Stomach (tissue), 4 donors: ENCODE measurements at regions not wholly inside any gene's neighbourhood (a gene's known extent, or its start where the extent isn't known, plus 50 kb on each side); places are given as distances from the start of the nearest gene placed in this dataset.

Source experiments
- POLR2A ChIP-seq, 4 donors: fragments of 450-650 bp; IDR thresholded peaks; one replicate each; pipeline ENCODE4 v1.6.1; 2016; ENCODE audit warnings: antibody characterized with exemption in 4 of 4, control low read depth in 2 of 4, mild to moderate bottlenecking in 1 of 4, moderate library complexity in 1 of 4
- POLR2AphosphoS5 ChIP-seq, 3 donors: sonication (generic); formaldehyde crosslinking; IDR thresholded peaks; one replicate each; pipeline ENCODE4 v1.6.1; 2016; ENCODE audit warnings: antibody characterized with exemption in 3 of 3
- TF ChIP-seq, protein P1 (sequence below), 7 experiments: fragments of 450-650 bp in 4 of 7; fragments of 200-600 bp in 3 of 7; sonication (generic) in 3 of 7; IDR thresholded peaks; one replicate each; pipeline ENCODE4 v1.5.1; 2016 to 2019; ENCODE audit warnings: antibody characterized with exemption in 7 of 7, control low read depth in 2 of 7, mild to moderate bottlenecking in 1 of 7

DNA sequence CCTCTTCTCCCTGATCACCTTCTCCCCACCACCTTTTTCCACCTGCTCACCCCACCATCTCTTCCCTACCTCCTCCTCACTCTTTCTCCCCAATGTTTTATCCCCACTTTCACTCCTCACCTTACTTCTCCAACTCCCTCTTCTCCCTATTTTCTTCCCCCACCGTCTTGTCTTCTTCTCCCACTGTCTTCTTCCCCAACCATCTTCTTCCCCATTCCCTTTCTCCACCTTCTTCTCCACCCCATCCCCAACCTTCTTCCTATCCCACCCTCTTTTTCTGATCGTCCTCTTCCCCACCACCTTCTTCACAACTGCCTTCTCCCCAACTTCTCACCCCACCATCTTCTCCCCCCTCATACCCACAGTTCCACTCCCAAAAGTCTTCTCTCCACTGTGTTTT, 929.4 kb downstream of the UQCRFS1 start:
- TF ChIP-seq POLR2A (IDR thresholded peaks at IDR 0.05) (no peak), POLR2AphosphoS5 (IDR thresholded peaks at IDR 0.05) (no peak)
- TF ChIP-seq, protein P1, sequence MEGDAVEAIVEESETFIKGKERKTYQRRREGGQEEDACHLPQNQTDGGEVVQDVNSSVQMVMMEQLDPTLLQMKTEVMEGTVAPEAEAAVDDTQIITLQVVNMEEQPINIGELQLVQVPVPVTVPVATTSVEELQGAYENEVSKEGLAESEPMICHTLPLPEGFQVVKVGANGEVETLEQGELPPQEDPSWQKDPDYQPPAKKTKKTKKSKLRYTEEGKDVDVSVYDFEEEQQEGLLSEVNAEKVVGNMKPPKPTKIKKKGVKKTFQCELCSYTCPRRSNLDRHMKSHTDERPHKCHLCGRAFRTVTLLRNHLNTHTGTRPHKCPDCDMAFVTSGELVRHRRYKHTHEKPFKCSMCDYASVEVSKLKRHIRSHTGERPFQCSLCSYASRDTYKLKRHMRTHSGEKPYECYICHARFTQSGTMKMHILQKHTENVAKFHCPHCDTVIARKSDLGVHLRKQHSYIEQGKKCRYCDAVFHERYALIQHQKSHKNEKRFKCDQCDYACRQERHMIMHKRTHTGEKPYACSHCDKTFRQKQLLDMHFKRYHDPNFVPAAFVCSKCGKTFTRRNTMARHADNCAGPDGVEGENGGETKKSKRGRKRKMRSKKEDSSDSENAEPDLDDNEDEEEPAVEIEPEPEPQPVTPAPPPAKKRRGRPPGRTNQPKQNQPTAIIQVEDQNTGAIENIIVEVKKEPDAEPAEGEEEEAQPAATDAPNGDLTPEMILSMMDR (IDR thresholded peaks at IDR 0.05) = no peak
